HG02852 (cell line): ENCODE measurements at regions not wholly inside any gene's neighbourhood (a gene's known extent, or its start where the extent isn't known, plus 50 kb on each side); places are given as distances from the start of the nearest gene placed in this dataset.

Source experiments
- ATAC-seq: cut with Tn5 transposase; IDR thresholded peaks from one replicate; pipeline ENCODE4 v1.9.1; 2021; ENCODE audit warnings: mild to moderate bottlenecking, moderate library complexity; ENCODE audit not compliant: unreplicated experiment

DNA sequence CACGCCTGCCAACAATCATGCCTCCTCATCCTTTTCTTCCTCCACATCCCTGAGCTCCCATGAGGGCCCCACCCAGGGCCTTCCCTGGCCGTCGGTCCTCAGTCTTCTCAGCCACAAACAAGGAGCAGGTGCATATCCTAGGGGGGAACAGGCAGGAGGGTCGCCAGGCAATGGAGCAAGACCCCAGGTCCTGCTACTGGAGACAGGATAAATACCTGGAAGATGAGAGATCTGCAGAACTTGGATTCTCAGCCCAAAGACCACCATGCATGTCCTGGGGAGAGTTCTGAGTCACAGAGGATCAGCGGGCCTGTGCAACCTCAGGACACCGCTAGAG is 344.7 kb upstream of the TSHZ3 start:
- no peak for ATAC-seq

DNA sequence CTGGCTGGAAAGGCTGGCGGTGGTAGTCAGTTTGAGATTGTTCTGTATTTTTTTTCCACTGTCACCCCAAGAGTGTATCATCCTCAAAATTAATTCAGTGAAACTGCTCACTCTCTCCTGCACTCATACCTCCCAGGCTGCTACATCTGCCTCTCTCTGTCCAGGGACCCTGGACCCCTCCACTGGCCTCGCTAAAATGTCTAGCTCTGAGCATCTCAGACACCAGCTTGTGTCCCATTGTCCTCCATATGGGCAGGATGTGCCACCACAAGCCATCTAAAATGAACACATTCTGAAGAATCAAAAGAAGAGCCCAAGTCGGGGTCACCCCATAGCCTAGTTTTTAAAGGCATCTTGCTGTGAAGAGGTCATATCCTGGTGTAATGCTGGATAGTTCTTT is 345.5 kb upstream of the TSHZ3 start:
- no peak for ATAC-seq

DNA sequence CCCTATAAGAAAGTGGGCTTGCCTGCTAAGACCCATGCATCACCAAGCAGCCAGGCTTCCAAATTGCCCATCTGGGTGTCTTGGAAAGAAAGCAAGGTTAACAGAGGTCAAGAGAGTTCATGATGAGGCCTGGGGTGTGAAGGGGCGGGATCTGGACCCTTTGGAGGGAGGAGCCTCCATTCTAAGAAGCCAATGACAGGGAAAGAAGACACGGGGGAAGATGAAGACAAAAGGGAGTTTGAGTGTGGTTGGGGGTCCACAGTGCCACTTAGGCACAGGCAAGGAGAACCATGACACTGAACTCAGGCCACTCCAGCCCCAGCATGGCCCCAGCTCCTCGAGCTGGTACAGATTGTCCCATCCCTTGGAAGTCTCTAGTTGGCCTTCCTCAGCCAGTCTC is 350.2 kb upstream of the TSHZ3 start:
- no peak for ATAC-seq

DNA sequence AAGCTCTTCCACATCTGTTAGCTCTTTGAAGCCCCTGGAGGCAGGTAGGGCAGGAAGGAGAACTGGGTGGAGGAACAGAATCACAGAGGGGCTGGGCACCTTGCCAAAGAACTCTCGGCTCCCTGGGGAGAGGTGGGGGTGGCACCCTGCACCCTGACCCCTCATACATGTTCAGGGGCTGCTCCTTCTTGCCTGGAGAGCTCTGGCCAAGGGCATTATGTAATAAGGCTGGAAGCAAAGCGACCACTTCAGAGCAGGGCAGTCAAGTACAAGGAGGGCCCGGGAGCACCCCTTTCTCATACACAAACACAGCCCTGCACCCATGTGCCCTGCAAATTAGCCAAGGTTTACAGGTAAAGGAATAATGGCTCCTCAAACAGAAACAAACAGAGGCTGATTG is 351.9 kb upstream of the TSHZ3 start:
- no peak for ATAC-seq

DNA sequence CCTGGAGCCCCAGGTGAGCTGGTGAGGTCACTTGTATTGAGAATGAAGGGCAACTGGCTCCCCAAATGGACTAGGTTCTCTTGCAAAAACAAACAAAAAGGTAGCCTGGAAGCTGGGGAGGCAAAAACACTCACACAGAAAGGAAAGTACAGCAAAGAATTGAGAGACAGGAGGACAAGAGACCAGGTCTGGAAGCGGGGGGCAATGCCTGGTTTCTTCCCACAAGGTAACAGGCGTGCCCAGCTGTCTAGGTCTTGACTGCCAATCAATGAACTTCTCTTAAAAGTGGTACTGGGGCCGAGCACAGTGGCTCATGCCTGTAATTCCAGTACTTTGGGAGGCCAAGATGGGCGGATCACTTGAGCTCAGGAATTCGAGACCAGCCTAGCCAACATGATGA is 356.4 kb upstream of the TSHZ3 start:
- ATAC-seq, result no peak

DNA sequence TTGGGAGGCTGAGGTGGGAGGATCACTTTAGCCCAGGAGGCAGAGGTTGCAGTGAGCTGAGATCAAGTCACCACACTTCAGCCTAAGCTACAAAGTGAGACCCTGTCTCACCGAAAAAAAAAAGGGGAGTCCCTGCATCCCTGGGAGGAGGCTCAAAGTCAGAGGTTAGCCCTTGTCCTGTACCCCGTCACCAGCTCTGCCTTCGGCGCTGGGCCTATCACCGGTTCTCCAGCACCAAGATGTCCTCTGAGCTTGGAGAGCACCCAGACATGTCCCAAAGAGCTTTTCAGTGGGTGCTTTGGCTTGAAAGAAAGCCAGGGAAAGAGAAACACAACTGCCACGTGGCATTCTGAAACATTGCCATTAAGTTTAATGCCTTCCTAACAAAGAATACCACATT is 356.9 kb upstream of the TSHZ3 start:
- ATAC-seq, result no peak

DNA sequence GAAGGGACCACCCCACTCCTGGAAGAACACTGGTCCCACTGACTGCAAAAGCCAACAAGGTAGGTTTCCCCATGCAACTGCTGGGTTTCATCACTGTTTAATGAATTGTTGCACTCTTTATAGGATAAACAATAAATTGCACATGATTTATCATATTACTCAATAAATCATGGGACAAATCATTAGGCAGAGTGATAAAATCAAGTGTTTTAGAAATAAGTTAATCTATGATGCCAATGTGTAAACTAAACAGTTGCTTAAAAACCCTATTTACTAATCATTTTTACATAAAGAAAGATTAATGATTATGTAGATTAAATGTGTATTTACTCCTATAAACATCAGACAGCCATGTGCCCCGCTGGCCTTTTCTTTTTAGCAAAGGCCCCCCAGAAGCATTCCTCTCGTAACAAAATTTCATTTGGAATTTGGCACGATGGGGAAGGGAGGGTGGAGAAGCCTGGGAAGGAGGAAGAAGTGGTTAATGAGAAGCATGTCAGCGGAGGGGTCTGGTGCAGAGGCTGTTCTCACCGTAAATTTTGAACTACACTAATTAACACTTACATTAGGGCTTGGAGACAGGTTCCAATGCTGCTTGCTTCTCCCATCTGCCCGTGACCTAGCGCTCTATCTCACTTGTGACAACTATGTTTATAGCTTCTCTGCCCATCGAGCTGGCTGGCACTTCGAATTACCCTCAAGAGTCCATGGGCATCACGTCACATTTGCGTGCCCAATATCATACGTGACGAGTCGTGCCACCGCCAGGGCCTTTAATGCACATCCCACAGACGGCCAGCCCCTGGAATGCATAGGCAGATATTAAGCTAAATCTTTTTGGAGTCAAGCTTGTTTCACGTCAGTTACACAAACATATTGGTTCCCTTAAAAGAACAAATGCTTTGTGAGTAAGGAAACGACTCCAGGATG is 357.7 kb upstream of the TSHZ3 start:
- ATAC-seq, result no peak

DNA sequence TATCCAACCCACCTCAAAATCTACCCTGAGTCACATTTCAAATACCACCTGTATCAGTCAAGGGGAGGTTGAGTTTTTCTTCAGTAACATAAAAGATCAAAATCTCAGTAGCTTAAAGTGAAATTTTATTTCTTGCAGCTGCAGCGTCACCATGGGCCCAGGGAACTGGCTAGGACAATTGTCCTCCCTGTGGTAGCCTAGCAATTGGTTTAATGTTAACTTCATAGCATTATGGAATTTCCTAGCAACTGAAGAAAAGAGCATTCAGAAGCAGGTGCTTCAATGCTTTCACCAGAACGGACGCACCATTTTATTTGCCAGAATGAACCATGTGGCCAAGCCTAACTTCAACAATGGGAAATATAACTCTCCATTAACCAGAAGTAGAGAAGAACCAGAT is 359.3 kb upstream of the TSHZ3 start:
- ATAC-seq, result no peak

DNA sequence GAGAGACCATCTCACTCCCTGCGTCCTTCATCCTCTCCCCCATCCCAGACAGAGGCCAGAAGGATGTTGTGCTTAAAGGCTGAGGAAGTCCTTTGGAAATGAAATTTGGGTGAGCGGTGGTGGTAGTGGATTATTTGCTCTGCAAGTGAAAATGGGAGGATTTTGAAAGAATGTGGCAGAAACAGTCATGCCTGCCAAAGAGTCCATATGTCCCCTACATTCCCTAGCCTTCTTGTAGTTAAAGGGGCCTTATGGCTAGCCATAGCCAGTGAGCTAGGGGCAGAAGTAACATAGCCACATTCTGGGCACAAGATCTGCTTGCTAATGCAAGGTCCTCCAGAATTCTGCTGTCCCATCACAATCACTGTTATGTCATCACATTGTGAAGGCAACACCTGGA is 360.2 kb upstream of the TSHZ3 start:
- no peak for ATAC-seq

DNA sequence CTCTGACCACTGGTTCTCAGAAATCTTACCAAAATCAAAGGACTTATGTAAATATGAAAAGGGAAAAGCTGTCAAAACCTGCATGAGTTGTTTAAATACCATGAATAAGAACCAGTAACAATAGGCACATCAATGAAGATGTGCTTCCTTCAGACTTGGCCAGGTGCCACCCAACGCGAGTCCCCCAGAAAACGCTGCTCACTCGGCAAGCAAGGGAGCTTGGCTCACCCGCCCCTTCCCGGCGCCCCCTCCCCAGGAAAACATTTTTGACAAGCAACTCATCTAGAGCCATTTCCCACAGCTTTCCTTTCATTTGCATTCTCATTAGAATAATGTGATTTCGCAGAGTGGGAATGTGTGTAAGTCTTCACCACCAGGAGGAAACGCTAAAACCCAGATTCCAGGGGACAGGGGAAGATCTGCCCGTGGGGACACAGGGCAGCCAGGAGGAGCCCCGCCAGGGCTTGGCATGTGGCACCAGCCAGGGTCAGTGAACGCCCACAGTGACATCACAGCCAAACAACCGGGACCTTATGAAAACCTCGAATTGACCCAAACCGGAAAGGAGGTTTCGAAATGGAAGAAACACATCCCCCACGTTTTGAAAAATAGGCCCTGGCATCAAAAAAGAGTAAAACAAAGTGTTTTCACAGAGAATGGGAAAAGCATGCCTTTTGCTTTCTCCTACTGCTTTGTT is 366.2 kb upstream of the TSHZ3 start:
- no peak for ATAC-seq

DNA sequence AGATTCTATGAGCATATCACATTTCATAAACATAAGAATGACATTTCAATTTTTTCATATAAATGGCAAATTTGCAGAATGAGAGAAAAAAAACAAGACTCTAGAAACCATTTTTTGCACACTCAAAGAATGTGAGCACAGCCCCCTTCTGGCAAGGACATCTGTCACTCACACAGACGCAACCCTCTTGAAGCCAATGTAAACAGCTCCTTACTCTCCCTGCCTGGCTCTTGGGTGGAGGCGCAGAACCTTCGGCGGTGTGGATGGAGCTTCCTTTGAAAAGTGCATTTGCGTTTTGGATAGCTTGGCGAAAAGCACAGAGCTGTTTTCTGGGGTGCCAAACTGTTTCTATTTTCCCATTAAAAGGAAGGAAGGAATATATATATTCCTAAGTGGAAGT is 367.6 kb upstream of the TSHZ3 start:
- no peak for ATAC-seq

DNA sequence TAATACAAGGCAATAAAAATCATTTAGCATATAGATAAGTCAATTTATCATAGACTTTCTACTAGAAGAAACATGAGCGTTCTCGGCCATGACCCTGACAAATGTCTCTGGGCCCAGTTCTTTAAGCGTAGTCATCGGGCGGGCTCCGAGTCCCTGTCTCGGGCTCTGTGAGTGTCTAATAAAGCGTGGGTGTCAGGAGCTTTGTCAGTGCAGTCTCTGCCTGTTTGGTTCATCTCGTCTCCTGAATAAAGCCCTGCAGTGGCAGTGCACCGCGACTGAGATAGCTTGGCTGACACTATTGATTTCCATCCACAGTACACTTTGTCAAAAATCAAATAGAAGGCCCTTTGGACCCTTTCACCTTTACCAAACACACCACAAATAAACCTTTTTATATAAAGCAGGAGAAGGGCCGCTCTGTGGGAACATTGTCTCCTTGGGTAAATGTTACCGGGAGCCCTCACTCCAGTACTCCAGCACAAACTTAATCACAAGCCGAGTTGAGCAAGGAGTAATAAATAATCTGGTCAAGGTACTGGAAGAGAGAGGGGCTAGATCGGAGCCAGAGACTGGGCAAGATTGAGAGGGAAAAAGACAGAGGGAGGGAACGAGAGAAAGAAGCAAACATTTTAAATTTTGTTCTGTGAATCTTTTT is 368.2 kb upstream of the TSHZ3 start:
- no peak for ATAC-seq

DNA sequence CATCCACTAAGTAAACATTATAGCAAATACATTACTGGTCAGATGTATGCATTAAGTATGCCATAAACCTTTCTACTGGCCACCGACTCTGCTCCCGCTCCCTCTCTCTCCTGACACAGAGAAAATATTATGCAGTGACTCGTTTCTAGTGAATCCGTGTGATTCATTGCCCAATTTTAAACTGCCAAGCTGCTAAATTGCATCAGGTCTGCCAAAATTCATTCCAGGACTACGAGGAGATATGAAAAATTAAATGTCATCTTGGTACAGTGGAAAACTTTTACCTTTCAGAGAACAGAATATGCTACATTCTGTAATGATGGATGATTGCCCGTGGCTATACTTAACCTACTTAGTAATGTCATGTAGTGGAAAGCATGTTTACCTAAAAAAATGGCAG is 368.8 kb upstream of the TSHZ3 start:
- no peak for ATAC-seq

DNA sequence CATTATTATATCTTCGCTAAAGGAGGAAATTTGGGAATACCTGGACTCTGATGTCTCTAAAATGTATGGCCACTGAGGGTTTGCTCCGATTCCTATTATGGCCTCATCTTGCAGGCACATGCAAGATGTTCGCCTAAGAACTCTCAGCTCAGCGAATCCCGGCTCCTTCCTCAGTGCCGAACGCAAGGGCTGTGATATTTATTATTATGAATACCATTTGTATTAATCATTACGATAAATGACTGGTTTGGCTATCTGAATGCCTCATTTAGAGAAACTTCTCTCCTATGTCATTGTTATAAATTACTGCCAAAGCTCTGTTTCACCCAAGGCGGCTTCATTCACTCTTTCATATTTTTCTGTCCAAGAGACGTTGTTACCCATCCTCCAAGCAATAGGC is 369.7 kb upstream of the TSHZ3 start:
- ATAC-seq, result no peak

DNA sequence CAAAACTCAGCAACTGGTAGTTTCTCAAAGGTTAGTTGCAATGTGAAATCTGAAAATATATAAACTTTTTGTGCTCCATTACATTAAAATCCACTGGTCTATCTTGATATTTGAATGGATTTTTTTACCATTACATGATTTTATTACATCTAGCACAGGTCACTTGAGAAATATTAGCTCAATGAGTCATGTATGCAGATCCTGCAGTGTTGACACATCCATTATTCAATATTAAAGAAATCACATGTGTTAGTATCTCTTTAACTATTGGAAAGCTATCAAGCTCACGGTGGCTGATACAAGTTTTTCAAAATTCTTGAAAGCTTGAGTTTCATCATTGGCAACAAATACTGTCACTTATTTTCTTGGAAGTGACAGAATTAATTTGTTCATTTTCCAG is 373.9 kb upstream of the TSHZ3 start:
- no peak for ATAC-seq

DNA sequence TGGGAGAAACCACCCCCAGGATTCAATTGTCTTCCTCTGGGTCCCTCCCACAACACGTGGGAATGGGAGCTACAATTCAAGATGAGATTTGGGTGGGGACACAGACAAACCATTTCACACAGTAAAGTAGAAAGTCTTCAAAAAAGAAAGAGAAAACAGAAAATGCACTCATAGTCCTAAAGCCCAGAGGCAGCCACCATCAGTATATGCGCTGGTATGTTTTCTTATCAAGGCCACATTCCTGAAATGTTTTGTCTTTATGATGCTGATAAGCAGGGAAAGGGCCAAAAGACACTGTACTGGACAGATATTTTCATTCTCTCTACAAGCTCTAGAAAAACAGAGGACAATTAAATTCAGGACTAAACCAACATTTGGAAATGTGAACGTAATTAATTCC is 375.8 kb upstream of the TSHZ3 start:
- ATAC-seq, result no peak

DNA sequence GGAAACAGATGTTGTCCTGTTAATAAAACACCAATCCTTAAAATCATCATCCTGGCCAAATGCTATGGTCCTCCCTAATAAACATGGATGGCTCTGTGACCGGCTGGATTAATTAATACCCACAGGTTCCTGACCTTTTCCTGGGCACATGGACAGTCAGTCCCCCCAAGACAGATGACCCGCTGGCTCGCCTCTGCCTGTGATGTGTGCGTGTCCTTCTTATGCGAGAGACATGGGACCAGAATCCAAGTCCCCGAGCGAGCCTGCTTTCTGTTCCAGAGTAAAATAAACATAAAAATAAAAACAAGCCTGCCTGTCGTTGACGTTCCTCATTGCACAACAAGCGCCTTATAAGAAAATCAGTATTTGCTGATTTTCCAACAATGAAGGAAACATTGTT is 378.3 kb upstream of the TSHZ3 start:
- ATAC-seq, result no peak

DNA sequence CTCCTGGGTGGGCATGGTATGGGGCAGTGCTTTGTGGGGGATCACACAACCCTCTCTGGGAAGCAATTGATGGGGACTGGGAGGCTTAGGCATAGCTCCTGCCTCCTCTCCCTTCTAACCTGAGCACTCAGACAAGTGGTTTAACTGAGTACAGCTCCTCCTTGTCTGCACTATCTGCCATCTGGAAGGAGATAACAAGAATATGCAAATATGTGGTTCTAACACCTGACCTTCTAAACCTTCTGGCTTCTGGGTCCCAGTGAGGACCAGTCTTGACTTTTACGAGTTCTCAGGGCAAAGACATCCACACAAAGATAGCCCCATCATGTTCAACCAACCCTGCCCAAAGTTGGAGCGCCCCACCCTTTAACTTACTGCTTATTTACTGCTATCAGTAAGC is 381.0 kb upstream of the TSHZ3 start:
- ATAC-seq, result no peak

DNA sequence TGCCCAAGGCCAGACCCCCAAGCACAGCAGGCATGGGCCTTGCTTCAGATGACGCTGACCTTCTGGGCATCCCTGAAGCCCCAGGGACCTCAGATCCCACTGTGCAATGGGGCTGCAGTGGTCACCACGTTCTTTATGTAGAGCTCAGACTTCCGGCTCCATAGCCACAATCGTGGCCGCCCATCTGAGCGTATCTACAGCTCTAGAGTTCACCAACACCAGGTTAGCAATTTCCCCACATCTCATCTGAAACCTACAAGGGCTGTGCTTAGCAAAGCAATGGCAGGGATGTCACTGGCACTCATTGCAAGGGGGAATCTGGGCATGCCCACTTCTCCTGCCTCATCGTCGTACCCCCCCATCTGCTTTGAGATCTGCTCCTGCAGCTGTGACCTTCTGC is 384.4 kb upstream of the TSHZ3 start:
- no peak for ATAC-seq

DNA sequence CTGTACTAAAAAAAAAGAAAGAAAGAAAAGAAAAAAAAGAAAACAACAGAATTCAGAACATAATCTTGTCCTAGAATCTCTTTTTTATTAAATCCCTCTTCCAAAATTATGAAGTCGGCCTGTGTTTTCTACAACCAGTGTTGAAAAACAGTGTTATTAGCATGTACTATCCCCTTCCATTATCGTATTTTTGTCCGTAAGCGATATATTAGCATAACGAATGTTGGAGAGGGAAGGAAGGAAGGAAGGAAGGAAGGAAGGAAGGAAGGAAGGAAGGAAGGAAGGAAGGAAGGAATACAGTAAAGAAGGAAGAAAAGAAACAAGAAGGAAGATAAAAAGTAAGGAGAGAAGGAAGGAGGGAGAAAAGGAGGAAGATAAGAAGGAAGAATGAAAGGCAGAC is 393.0 kb upstream of the TSHZ3 start:
- no peak for ATAC-seq

DNA sequence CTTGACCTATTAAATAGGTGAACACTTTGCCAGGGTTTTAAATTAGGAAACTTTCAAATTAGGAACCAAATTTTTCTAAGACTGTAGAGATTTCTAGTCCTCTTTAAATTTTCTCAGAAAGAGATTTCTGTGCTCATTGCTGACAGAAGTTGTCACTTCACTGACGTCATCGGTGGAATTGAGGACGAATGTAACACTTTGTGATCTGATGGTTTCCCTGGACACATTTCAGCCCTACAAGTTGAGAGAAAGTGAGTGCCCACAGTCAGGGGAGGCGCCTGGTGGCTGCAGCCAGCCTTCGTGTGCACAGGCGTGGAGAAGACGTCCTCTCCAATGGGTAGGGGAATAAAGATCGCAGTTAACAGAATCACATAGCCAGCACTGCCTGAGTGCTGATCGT is 396.5 kb upstream of the TSHZ3 start:
- no peak for ATAC-seq

DNA sequence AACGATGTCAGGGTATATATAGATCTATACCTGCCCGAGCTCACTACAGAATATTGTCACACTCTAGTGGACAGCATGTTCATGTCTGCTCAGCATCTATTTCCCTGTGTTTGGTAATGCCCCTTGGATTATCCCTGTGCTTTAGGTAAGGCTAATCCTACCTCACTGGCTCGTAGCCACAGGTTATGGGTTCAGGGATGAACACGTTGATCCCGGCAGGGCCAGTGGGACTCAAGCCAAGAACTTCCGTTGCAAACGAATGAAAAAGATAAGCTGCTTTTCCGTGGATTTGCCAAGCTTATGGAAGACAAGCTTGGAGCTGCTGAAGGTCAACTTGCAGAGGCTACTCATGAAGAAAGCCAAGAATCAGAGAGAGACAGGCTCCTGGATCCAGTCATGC is 400.0 kb upstream of the TSHZ3 start:
- ATAC-seq, result no peak
